Right lobe of liver (tissue), 6 donors: ENCODE measurements at regions not wholly inside any gene's neighbourhood (a gene's known extent, or its start where the extent isn't known, plus 50 kb on each side); places are given as distances from the start of the nearest gene placed in this dataset.

Experiments
- ATAC-seq, 4 donors: fragments of 200-7000 bp; cut with Tn5 transposase; one replicate each; pipeline ENCODE4 v1.9.1; 2020; ENCODE audit warnings: mild to moderate bottlenecking in 4 of 4, moderate library complexity in 4 of 4
- DNase-seq, 3 donors: peaks; one replicate each; pipeline ENCODE4 v3.0.0-alpha.2; 2020
- H3K27ac ChIP-seq, 3 donors: fragments of 200-600 bp; one replicate each; pipeline ENCODE4 v1.8.0; 2022
- H3K27me3 ChIP-seq, 2 donors: fragments of 200-600 bp; one replicate each; pipeline ENCODE4 v1.8.0; 2022
- H3K36me3 ChIP-seq, 4 donors: fragments of 200-600 bp; sonication (generic) in 1 of 4; one replicate each; pipeline versions ENCODE4 v1.5.1 to v1.8.0; 2017 to 2022; ENCODE audit warnings: control low read depth in 1 of 4
- H3K4me1 ChIP-seq, 4 donors: fragments of 200-600 bp; sonication (generic) in 1 of 4; one replicate each; pipeline versions ENCODE4 v1.5.1 to v1.8.0; 2017 to 2022; ENCODE audit warnings: control low read depth in 1 of 4
- H3K4me3 ChIP-seq, 3 donors: fragments of 200-600 bp; one replicate each; pipeline ENCODE4 v1.8.0; 2022
- H3K9me3 ChIP-seq, 4 donors: fragments of 200-600 bp; sonication (generic) in 1 of 4; one replicate each; pipeline versions ENCODE4 v1.5.1 to v1.8.0; 2017 to 2022; ENCODE audit warnings: control low read depth in 1 of 4
- POLR2A ChIP-seq: fragments of 450-650 bp; IDR thresholded peaks from one replicate; pipeline ENCODE4 v1.6.1; 2017; ENCODE audit warnings: antibody characterized with exemption, mild to moderate bottlenecking
- WGBS: methylation state at CpG from one replicate; pipeline ENCODE4 v1.1.6; 2018; ENCODE audit warnings: low coverage, low lambda C conversion rate; ENCODE audit not compliant: insufficient coverage; ENCODE audit errors: missing lambda C conversion rate; 5-methylcytosine and 5-hydroxymethylcytosine counted together
- intact Hi-C, 2 donors: fragments of 100-400 bp; cut with DNase I; formaldehyde crosslinking; loops; one replicate each; pipeline versions ENCODE4 v1.11.2 to v1.14.1; 2022
- TF ChIP-seq, protein P1 (sequence below), 4 donors: fragments of 200-600 bp in 3 of 4; fragments of 450-650 bp in 1 of 4; IDR thresholded peaks; one replicate each; pipeline versions ENCODE4 v1.5.1 to v1.8.0; 2016 to 2022; ENCODE audit warnings: antibody characterized with exemption in 4 of 4, mild to moderate bottlenecking in 2 of 4
- donor health status: DM: no; HTN: yes; CAD: no.
- donor health status: DM: no; HTN: no; CAD: no.
- donor health status: DM: no; HTN: no; CAD: no.
- donor health status: DM: no; HTN: yes; CAD: no.
- donor health status: DM: no; HTN: yes; CAD: no.

DNA sequence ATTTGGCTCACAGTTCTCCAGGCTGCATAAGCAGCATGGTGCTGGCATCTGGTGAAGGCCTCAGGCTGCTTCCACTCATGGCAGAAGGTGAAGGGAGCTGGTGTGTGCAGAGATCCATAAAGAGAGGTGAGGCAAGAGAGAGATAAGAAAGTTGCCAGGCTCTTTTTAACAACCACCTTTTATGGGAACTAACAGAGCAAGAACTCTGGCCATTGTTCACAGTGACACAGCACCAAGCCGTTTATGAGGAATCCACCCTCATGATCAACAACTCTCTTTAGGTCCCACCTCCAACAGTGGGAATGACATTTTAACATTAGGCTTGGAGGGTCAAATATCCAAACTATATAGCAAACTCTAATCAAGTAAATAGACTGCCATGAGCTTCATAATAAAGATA is 557.2 kb upstream of the SUCLG2 start:
- Histone ChIP-seq H3K4me1 (no peaks in the 10 kb centered on the region), H3K36me3 (no peaks in the 10 kb centered on the region), H3K27me3 (no peaks in the 10 kb centered on the region), H3K9me3 (no peaks in the 10 kb centered on the region), H3K27ac (no peak overlapping the region), H3K4me3 (no peak overlapping the region)
- ATAC-seq (no peak), DNase-seq (no peak)
- WGBS: 11% methylated on average over 1 of the region's 1 CpG
- intact Hi-C loops: no loop called here
- no peak for TF ChIP-seq POLR2A
- TF ChIP-seq, protein P1, sequence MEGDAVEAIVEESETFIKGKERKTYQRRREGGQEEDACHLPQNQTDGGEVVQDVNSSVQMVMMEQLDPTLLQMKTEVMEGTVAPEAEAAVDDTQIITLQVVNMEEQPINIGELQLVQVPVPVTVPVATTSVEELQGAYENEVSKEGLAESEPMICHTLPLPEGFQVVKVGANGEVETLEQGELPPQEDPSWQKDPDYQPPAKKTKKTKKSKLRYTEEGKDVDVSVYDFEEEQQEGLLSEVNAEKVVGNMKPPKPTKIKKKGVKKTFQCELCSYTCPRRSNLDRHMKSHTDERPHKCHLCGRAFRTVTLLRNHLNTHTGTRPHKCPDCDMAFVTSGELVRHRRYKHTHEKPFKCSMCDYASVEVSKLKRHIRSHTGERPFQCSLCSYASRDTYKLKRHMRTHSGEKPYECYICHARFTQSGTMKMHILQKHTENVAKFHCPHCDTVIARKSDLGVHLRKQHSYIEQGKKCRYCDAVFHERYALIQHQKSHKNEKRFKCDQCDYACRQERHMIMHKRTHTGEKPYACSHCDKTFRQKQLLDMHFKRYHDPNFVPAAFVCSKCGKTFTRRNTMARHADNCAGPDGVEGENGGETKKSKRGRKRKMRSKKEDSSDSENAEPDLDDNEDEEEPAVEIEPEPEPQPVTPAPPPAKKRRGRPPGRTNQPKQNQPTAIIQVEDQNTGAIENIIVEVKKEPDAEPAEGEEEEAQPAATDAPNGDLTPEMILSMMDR (IDR thresholded peaks at IDR 0.05): no peak

DNA sequence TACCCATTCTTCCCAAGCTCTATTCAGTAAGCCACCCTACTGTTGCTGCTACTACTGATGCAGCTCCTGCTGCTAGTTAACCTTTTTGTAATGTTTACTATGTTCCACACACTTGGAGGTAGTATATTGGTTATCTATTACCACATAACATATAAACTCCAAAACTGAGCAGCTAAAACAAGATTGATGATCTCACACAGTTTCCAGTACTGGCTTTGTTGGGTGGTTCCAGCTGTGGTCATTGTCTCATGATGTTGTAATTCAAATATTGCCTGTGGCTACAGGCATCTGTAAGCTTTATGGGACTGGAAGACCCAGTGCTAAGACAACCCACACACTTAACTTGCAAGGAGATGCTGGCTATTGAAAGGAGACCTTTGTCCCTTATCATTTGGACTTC is 556.2 kb upstream of the SUCLG2 start:
- no peaks in the 10 kb centered on the region for H3K36me3 ChIP-seq
- DNase-seq (no peak), ATAC-seq (no peak)
- no peaks in the 10 kb centered on the region for H3K9me3 ChIP-seq
- no peak overlapping the region for H3K27ac ChIP-seq
- no peak overlapping the region for H3K4me3 ChIP-seq
- intact Hi-C loops: no loop called here
- H3K27me3 ChIP-seq: no peaks in the 10 kb centered on the region
- TF ChIP-seq POLR2A: no peak
- TF ChIP-seq, protein P1 (IDR thresholded peaks at IDR 0.05): no peak
- no peaks in the 10 kb centered on the region for H3K4me1 ChIP-seq

DNA sequence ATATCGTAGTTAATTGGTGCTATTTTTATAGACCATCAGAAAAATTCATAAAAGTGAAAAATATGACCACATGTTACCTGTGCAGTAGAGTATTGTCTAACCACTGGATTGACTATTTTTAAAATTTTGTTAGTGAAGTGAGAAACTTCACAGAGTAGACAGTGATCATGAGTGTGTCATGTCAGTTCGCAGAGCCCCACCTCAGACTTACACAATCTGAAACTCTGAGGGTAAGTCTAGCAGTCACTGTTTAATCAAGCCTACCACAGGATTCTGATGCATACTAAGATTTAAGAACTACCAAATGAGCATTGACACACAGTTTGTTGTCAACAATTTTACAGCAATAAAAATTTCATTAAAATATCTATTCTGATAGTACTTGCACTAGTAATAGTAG is 552.9 kb upstream of the SUCLG2 start:
- H3K27me3 ChIP-seq: no peaks in the 10 kb centered on the region
- no peak overlapping the region for H3K27ac ChIP-seq
- H3K4me1 ChIP-seq: no peaks in the 10 kb centered on the region
- WGBS: 46% methylated on average over 2 of the region's 2 CpGs
- no peaks in the 10 kb centered on the region for H3K9me3 ChIP-seq
- TF ChIP-seq POLR2A: no peak
- TF ChIP-seq, protein P1 (IDR thresholded peaks at IDR 0.05): no peak
- H3K4me3 ChIP-seq: no peak overlapping the region
- ATAC-seq (no peak), DNase-seq (no peak)
- H3K36me3 ChIP-seq: no peaks in the 10 kb centered on the region
- intact Hi-C loops: no loop called here

DNA sequence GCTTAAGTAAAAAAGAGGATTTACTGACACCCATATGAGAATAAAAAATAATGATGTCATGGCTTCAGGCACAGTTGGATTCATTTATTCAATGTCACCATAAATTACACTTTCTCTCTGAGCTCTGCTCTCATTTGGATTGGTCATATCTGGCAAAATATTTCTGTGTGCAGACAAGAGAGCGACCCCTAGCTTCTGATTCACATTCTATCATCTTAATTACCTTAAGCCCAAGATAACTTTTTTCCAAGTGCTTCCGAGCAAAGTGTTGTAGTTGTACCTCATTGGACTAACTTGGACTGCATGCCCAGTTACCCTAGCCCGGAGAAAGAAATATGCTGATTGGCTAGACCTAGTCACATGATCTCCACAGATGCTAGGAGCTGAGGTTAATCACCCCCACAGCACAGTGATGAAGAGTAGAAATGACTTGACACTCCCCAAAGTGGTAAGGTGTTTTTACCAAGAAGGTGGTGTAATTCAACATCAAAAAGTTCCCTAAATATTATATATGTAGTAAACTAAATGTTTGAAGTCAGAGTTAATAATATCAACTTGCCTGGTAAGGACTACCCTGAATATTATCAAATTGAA is 552.2 kb upstream of the SUCLG2 start:
- WGBS: 89% methylated on average over 3 of the region's 3 CpGs
- TF ChIP-seq, protein P1 (IDR thresholded peaks at IDR 0.05): no peak
- TF ChIP-seq POLR2A: no peak
- ATAC-seq (no peak), DNase-seq (no peak)
- Histone ChIP-seq H3K27me3 (no peaks in the 10 kb centered on the region), H3K36me3 (no peaks in the 10 kb centered on the region), H3K27ac (no peak overlapping the region), H3K4me3 (no peak overlapping the region), H3K9me3 (no peaks in the 10 kb centered on the region), H3K4me1 (no peaks in the 10 kb centered on the region)
- intact Hi-C loops: no loop called here

DNA sequence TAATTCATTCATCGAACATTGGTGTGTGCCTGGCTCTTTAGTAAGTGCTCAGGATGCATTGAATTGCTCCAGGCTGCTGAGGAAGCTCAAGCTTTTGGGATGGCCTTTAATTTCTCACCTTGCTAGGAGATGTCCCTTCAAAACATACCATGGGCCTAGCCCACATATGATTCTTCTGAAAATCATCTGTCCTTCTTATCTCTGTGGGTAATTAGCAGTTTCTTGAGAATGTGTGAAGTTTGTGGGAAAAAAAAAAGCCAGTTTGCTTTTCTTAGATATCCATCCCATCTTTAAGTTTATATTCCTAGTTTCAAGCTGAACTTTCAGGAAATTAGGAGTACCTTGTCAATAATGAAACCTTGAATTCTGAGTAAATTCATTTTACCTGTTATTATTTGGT is 532.3 kb upstream of the SUCLG2 start:
- Histone ChIP-seq H3K36me3 (no peaks in the 10 kb centered on the region), H3K27ac (no peak overlapping the region), H3K9me3 (no peaks in the 10 kb centered on the region), H3K4me1 (no peaks in the 10 kb centered on the region), H3K27me3 (no peaks in the 10 kb centered on the region), H3K4me3 (no peak overlapping the region)
- intact Hi-C loops: no loop called here
- WGBS: 69% methylated on average over 1 of the region's 1 CpG
- no peak for DNase-seq
- no peak for ATAC-seq
- TF ChIP-seq POLR2A: no peak
- TF ChIP-seq, protein P1 (IDR thresholded peaks at IDR 0.05): no peak
